Fibroblast of pulmonary artery (primary cell): ENCODE measurements at regions not wholly inside any gene's neighbourhood (a gene's known extent, or its start where the extent isn't known, plus 50 kb on each side); places are given as distances from the start of the nearest gene placed in this dataset.
A peak's percentile ranks its signal among the peaks of the same experiment; 100 is the strongest.

Experiments
- DNase-seq: peaks from one replicate; pipeline ENCODE4 v3.0.0-alpha.2; 2010; ENCODE audit warnings: low read depth
- H3K4me3 ChIP-seq: replicated peaks from 2 replicates; pipeline ENCODE4 v1.5.1; 2011; ENCODE audit warnings: low read depth, mild to moderate bottlenecking, control low read depth, low read length, moderate library complexity
- TF ChIP-seq, protein P1 (sequence below): IDR thresholded peaks from 2 replicates; pipeline ENCODE4 v1.5.1; 2011; ENCODE audit warnings: mild to moderate bottlenecking, control low read depth, low read length, inconsistent platforms; ENCODE audit errors: missing control alignments

DNA sequence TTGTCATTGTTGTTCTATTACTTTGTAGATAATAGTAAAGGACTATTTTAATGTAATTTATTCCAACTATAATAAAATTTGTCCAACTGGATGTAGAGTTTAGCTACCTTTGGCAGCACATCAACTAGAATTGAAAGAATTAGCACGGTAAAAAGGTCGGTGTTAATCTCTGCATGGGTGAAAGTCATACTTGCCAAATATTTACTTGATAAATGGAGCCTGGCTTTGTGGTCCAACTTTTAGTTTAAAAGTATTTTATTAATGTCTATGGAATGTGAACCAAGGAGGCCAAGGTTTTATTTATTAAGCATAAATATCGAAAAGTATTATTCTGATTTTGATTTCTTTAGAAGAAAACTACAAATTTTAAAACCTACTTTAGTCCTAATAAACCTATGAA, 1389.0 kb downstream of the PCDH9 start:
- TF ChIP-seq, protein P1, sequence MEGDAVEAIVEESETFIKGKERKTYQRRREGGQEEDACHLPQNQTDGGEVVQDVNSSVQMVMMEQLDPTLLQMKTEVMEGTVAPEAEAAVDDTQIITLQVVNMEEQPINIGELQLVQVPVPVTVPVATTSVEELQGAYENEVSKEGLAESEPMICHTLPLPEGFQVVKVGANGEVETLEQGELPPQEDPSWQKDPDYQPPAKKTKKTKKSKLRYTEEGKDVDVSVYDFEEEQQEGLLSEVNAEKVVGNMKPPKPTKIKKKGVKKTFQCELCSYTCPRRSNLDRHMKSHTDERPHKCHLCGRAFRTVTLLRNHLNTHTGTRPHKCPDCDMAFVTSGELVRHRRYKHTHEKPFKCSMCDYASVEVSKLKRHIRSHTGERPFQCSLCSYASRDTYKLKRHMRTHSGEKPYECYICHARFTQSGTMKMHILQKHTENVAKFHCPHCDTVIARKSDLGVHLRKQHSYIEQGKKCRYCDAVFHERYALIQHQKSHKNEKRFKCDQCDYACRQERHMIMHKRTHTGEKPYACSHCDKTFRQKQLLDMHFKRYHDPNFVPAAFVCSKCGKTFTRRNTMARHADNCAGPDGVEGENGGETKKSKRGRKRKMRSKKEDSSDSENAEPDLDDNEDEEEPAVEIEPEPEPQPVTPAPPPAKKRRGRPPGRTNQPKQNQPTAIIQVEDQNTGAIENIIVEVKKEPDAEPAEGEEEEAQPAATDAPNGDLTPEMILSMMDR: no peak
- no peak overlapping the region for H3K4me3 ChIP-seq
- DNase-seq: peak; percentile 4

DNA sequence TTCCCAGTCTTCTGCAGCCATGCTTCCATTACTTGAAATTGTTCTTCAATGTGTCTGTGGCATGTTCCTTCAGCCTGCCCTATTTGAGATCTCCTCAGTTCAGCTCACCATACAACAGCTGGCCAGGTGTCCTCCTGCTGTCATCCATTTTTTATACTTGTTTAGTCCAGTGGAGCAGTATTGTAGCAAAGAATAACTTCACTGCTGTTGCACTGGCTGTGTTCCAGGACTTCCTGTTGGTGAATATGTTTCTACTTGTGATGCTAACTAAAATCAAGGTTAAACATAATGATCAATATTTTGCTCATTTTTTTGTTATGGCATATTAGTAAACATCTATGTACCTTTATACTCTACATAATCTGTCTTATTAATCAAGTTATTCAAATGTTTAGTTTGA, 1394.1 kb downstream of the PCDH9 start:
- no peak overlapping the region for H3K4me3 ChIP-seq
- peak; percentile 28 for DNase-seq
- TF ChIP-seq, protein P1: no peak

DNA sequence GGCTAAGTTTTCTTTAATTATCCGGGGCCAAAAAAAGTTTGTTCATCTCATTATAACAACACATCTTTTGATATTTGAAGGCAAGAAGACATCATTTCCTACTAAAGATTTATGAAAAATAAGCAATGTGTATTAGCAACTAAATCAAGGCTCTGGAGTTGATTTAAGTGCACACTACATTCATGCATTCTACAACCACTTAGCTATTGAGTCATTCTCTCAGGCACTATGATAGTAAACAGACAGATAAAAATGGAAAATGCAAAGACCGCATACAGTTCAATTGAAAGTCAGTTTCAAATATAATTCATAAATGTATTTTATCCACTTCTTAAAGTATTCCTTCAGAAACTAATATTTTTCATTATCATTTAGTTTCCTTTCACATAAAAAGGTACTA, 1395.2 kb downstream of the PCDH9 start:
- no peak for DNase-seq
- H3K4me3 ChIP-seq: no peak overlapping the region
- TF ChIP-seq, protein P1: no peak

DNA sequence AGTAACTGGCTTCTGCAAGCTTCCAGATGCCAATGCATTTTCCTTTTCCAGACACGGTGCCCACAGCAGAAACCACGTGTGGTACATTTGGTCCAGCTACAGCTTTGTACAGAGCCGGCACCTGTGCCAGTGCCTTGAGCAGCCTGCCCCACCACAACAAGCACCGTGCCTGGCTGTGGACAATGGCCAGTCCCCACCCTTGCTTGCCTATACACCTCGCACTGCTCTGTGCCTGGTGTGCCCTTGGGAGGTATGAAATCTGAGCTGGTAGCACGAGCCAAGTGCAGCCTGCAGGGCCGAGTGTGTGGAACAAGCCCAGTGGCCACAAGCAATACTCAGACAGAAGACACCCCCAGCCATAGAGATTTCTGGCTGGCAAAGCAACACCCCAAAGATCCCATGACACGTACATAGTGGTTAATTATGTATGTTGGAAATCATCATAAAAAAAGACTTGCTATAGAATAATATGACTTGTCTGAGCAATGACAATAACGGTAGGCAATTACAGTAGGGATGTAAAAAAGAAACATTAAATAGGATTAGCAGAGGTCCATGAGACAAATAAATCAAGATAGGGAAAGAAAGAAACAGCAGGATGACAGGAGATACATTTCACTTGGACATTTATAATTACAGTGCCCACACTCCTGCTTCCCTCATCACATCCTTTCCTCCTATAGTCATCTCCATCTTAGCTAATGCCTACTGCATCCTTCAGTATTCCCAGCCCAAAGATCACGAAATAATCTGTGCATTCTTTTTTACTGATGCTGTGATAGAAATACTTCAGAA, 1399.5 kb downstream of the PCDH9 start:
- H3K4me3 ChIP-seq: no peak overlapping the region
- DNase-seq: no peak
- TF ChIP-seq, protein P1: no peak

DNA sequence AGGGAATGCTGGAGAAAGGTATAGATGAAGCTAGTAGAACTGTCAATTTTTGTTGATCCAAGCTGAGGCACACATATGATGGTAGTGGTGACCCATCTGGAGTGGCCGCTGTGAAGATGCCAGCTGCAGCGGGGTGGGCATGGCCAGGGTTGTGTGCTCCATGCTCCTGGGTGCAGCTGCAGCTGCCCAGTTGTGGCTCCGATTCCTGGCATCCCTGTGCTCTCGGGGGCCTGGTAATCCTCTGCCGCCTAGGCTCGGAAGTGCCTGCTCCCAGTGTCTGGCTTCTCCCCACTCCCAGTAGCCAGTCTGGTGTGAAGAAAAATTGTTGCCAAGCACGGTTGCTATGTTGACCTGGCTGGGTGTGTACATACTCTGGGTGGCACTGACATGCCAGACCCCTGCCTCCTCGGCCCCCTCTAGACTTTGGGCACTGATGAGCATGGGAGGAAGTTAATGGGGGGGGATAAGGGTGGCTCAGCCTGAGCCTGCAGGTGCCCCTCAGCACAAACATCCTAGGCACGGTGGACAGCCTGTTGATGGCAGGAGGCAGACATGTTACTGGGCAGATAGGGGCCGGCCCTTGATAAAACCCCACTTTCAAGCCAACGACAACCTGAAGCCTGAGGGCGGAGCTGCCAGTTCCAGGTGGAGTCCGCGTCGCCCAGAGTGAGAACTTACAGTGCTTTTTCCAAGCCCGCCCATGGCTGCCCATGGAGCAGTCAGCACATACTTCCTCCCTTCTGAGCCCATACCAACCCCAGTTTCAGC, 1400.7 kb downstream of the PCDH9 start:
- no peak overlapping the region for H3K4me3 ChIP-seq
- no peak for DNase-seq
- TF ChIP-seq, protein P1: no peak

DNA sequence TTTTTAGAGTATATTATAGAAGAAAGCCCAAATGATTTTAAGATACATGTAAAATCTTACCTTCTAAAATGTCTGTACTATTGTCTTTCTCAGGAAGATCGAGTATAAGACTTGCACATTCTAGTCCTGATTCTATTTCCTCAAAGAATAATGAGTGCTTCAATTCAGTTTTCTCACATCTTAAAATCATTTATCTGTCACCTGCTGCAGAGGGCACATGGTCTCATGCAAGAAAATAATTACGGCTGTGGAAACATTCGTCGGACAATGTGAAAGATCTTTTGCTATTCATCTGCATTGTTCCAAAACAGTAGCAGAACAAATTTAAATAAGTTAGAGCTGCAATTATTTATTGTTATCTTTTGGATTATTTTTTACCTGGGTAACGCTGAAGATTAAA, 1403.5 kb downstream of the PCDH9 start:
- DNase-seq: no peak
- H3K4me3 ChIP-seq: no peak overlapping the region
- TF ChIP-seq, protein P1: no peak

DNA sequence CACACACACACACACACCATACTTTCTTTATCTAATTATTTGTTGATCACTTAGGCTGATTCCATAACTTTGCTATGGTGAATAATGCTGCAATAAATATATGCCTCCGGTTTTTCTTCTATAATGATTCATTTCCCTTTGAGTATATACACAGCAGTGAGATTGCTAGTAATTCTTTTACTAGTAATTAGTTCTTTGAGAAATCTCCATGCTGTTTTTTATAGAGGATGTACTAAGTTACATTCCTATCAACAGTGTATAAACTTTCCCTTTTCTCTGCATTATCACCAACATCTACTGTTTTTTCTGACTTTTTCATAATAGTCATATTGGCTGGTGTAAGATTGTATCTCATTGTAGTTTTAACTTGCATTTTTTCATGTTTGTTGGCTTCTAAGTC, 1405.1 kb downstream of the PCDH9 start:
- TF ChIP-seq, protein P1: no peak

More for the DNA sequence above, 1405.1 kb downstream of the PCDH9 start:
- no peak for DNase-seq
- H3K4me3 ChIP-seq: no peak overlapping the region
